ENCODE measurements at regions not wholly inside any gene's neighbourhood (a gene's known extent, or its start where the extent isn't known, plus 50 kb on each side); places are given as distances from the start of the nearest gene placed in this dataset.

DNA sequence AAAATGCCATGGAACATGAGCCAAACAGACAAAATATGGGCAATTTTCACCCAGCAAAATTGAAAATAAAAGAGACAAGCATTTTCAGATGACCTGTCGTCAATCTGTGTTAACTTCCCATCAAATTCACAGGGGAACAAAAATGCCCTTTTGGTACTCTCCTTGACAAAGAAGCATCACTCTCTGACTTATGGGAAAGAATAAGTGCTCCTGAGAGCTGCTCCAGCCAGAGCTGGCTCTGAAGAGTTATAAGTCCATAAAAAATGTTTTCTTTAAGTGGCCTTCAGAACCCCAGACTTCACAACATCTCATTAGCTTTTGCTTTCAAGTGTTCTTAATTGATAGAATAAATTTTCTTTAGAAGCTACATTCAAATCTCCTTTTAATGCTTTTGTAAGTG, 721.4 kb upstream of the GOT2 start:
- TF ChIP-seq CTCF (conservative IDR thresholded peaks at IDR 0.05 in 1 of 2, IDR thresholded peaks at IDR 0.05 in 1 of 2; ENCODE audit: extremely low read depth in 1 of 2, insufficient read depth in 1 of 2, low read depth in 1 of 2, low read length in 2 of 2) (no peak), EZH2 (IDR thresholded peaks at IDR 0.05; ENCODE audit: borderline replicate concordance, low read length) (no peak)
